ENCODE measurements at regions not wholly inside any gene's neighbourhood (a gene's known extent, or its start where the extent isn't known, plus 50 kb on each side); places are given as distances from the start of the nearest gene placed in this dataset.

DNA sequence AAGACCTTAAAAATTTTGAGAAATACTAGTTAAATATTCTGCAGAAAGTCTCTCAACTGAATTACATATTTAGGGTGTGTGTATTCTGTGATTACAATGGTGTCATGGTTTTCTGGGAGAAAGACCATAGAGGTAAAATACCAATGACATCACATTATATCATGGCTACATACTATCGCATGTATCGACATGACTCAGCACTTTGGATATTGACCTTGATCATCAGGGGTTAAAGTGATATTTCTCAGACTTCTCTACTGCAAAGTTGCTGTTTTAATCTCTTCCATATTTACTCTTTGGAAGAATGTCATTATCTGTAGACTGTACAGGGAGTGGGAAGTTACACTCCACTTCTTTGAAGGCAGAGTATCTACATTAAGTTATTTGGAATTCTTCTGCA lies 1046.6 kb downstream of the FAM181B start:
- TF ChIP-seq ARNTL (CRISPR knock-in tag; IDR thresholded peaks at IDR 0.05; ENCODE audit: borderline replicate concordance, low read depth) (no peak), CSDC2 (CRISPR knock-in tag; IDR thresholded peaks at IDR 0.05) (no peak), PPARA (CRISPR knock-in tag; IDR thresholded peaks at IDR 0.05; ENCODE audit: borderline replicate concordance) (no peak), SNAI2 (CRISPR knock-in tag; IDR thresholded peaks at IDR 0.05) (no peak), ZFP30 (CRISPR knock-in tag; IDR thresholded peaks at IDR 0.05) (no peak), ISL1 (CRISPR knock-in tag; IDR thresholded peaks at IDR 0.05) (no peak), ZFP3 (CRISPR knock-in tag; IDR thresholded peaks at IDR 0.05) (no peak), TOX (CRISPR knock-in tag; IDR thresholded peaks at IDR 0.05; ENCODE audit: borderline replicate concordance) (no peak), POU6F1 (CRISPR knock-in tag; IDR thresholded peaks at IDR 0.05; ENCODE audit: borderline replicate concordance, low read depth) (no peak), BACH2 (CRISPR knock-in tag; IDR thresholded peaks at IDR 0.05; ENCODE audit: borderline replicate concordance) (no peak), OSR1 (CRISPR knock-in tag; IDR thresholded peaks at IDR 0.05) (no peak), ZNF8 (CRISPR knock-in tag; IDR thresholded peaks at IDR 0.05) (no peak), GLIS3 (CRISPR knock-in tag; IDR thresholded peaks at IDR 0.05) (no peak), ZC3H10 (CRISPR knock-in tag; IDR thresholded peaks at IDR 0.05) (no peak), ZNF565 (CRISPR knock-in tag; conservative IDR thresholded peaks at IDR 0.05; ENCODE audit: low read depth) (no peak)
- TF ChIP-seq, protein P1, sequence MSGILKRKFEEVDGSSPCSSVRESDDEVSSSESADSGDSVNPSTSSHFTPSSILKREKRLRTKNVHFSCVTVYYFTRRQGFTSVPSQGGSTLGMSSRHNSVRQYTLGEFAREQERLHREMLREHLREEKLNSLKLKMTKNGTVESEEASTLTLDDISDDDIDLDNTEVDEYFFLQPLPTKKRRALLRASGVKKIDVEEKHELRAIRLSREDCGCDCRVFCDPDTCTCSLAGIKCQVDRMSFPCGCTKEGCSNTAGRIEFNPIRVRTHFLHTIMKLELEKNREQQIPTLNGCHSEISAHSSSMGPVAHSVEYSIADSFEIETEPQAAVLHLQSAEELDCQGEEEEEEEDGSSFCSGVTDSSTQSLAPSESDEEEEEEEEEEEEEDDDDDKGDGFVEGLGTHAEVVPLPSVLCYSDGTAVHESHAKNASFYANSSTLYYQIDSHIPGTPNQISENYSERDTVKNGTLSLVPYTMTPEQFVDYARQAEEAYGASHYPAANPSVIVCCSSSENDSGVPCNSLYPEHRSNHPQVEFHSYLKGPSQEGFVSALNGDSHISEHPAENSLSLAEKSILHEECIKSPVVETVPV (CRISPR knock-in tag; IDR thresholded peaks at IDR 0.05), result no peak
- TF ChIP-seq, protein P2, sequence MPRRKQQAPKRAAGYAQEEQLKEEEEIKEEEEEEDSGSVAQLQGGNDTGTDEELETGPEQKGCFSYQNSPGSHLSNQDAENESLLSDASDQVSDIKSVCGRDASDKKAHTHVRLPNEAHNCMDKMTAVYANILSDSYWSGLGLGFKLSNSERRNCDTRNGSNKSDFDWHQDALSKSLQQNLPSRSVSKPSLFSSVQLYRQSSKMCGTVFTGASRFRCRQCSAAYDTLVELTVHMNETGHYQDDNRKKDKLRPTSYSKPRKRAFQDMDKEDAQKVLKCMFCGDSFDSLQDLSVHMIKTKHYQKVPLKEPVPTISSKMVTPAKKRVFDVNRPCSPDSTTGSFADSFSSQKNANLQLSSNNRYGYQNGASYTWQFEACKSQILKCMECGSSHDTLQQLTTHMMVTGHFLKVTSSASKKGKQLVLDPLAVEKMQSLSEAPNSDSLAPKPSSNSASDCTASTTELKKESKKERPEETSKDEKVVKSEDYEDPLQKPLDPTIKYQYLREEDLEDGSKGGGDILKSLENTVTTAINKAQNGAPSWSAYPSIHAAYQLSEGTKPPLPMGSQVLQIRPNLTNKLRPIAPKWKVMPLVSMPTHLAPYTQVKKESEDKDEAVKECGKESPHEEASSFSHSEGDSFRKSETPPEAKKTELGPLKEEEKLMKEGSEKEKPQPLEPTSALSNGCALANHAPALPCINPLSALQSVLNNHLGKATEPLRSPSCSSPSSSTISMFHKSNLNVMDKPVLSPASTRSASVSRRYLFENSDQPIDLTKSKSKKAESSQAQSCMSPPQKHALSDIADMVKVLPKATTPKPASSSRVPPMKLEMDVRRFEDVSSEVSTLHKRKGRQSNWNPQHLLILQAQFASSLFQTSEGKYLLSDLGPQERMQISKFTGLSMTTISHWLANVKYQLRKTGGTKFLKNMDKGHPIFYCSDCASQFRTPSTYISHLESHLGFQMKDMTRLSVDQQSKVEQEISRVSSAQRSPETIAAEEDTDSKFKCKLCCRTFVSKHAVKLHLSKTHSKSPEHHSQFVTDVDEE (CRISPR knock-in tag; IDR thresholded peaks at IDR 0.05), result no peak
- TF ChIP-seq, protein P3, sequence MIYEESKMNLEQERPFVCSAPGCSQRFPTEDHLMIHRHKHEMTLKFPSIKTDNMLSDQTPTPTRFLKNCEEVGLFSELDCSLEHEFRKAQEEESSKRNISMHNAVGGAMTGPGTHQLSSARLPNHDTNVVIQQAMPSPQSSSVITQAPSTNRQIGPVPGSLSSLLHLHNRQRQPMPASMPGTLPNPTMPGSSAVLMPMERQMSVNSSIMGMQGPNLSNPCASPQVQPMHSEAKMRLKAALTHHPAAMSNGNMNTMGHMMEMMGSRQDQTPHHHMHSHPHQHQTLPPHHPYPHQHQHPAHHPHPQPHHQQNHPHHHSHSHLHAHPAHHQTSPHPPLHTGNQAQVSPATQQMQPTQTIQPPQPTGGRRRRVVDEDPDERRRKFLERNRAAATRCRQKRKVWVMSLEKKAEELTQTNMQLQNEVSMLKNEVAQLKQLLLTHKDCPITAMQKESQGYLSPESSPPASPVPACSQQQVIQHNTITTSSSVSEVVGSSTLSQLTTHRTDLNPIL (CRISPR knock-in tag; IDR thresholded peaks at IDR 0.05; ENCODE audit: low read depth), result no peak
- ATAC-seq, result no peak

- ATAC-seq, result no peak
- no peak for TF ChIP-seq ESRRG (CRISPR knock-in tag; IDR thresholded peaks at IDR 0.05)
- TF ChIP-seq ZNF70 (CRISPR knock-in tag; IDR thresholded peaks at IDR 0.05), result no peak
- no peak for TF ChIP-seq ZFP30 (CRISPR knock-in tag; IDR thresholded peaks at IDR 0.05)
- no peak for TF ChIP-seq SNAI2 (CRISPR knock-in tag; IDR thresholded peaks at IDR 0.05)
- TF ChIP-seq RARB (CRISPR knock-in tag; IDR thresholded peaks at IDR 0.05), result no peak
- TF ChIP-seq PPARA (CRISPR knock-in tag; IDR thresholded peaks at IDR 0.05; ENCODE audit: borderline replicate concordance), result no peak
- no peak for TF ChIP-seq TOX (CRISPR knock-in tag; IDR thresholded peaks at IDR 0.05; ENCODE audit: borderline replicate concordance)
- TF ChIP-seq ZC3H10 (CRISPR knock-in tag; IDR thresholded peaks at IDR 0.05), result no peak
- no peak for TF ChIP-seq CSDC2 (CRISPR knock-in tag; IDR thresholded peaks at IDR 0.05)
- no peak for TF ChIP-seq POU6F1 (CRISPR knock-in tag; IDR thresholded peaks at IDR 0.05; ENCODE audit: borderline replicate concordance, low read depth)
These were observed 1059.5 kb downstream of the FAM181B start for GRCh38 chr11:81674211-81674610.

- no peak for ATAC-seq
- no peak for TF ChIP-seq POU6F1 (CRISPR knock-in tag; IDR thresholded peaks at IDR 0.05; ENCODE audit: borderline replicate concordance, low read depth)
- TF ChIP-seq BACH2 (CRISPR knock-in tag; IDR thresholded peaks at IDR 0.05; ENCODE audit: borderline replicate concordance), result no peak
- no peak for TF ChIP-seq TCF4 (CRISPR knock-in tag; IDR thresholded peaks at IDR 0.05; ENCODE audit: borderline replicate concordance)
- TF ChIP-seq OSR1 (CRISPR knock-in tag; IDR thresholded peaks at IDR 0.05), result no peak
- TF ChIP-seq ZFP3 (CRISPR knock-in tag; IDR thresholded peaks at IDR 0.05), result no peak
- no peak for TF ChIP-seq PATZ1 (CRISPR knock-in tag; IDR thresholded peaks at IDR 0.05; ENCODE audit: borderline replicate concordance)
- TF ChIP-seq ISL1 (CRISPR knock-in tag; IDR thresholded peaks at IDR 0.05), result no peak
- TF ChIP-seq, protein P3 (CRISPR knock-in tag; IDR thresholded peaks at IDR 0.05; ENCODE audit: low read depth), result no peak
- TF ChIP-seq ZNF565 (CRISPR knock-in tag; conservative IDR thresholded peaks at IDR 0.05; ENCODE audit: low read depth), result no peak
- no peak for TF ChIP-seq GLIS3 (CRISPR knock-in tag; IDR thresholded peaks at IDR 0.05)
- TF ChIP-seq ZC3H10 (CRISPR knock-in tag; IDR thresholded peaks at IDR 0.05), result no peak
These were observed 1060.7 kb downstream of the FAM181B start for GRCh38 chr11:81673001-81673400.

All from SK-N-SH treated with all-trans-retinoic acid at 6 μM for 48 hours (cell line).